ENCODE measurements at regions not wholly inside any gene's neighbourhood (a gene's known extent, or its start where the extent isn't known, plus 50 kb on each side); places are given as distances from the start of the nearest gene placed in this dataset.

- H2AFZ ChIP-seq (ENCODE audit: low read length) = no peak overlapping the region
- no peaks in the 10 kb centered on the region for H3K9me2 ChIP-seq (replicated peaks; ENCODE audit: low read depth, low read length)
- H3K36me3 ChIP-seq (ENCODE audit: insufficient read depth, low read length) = no peaks in the 10 kb centered on the region
- no peaks in the 10 kb centered on the region for H4K20me1 ChIP-seq (ENCODE audit: insufficient read depth, low read length, poor library complexity, severe bottlenecking)
- H3K4me1 ChIP-seq (ENCODE audit: insufficient read depth, low read length, poor library complexity, severe bottlenecking) = no peaks in the 10 kb centered on the region
- TF ChIP-seq EZH2phosphoT487 (IDR thresholded peaks at IDR 0.05; ENCODE audit: borderline replicate concordance) = no peak
- TF ChIP-seq, protein P1, sequence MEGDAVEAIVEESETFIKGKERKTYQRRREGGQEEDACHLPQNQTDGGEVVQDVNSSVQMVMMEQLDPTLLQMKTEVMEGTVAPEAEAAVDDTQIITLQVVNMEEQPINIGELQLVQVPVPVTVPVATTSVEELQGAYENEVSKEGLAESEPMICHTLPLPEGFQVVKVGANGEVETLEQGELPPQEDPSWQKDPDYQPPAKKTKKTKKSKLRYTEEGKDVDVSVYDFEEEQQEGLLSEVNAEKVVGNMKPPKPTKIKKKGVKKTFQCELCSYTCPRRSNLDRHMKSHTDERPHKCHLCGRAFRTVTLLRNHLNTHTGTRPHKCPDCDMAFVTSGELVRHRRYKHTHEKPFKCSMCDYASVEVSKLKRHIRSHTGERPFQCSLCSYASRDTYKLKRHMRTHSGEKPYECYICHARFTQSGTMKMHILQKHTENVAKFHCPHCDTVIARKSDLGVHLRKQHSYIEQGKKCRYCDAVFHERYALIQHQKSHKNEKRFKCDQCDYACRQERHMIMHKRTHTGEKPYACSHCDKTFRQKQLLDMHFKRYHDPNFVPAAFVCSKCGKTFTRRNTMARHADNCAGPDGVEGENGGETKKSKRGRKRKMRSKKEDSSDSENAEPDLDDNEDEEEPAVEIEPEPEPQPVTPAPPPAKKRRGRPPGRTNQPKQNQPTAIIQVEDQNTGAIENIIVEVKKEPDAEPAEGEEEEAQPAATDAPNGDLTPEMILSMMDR (conservative IDR thresholded peaks at IDR 0.05; ENCODE audit: low read length) = peak; percentile 59
- no peak overlapping the region for H3K4me2 ChIP-seq (ENCODE audit: low read depth, low read length, poor library complexity, severe bottlenecking)
- no peaks in the 10 kb centered on the region for H3F3A ChIP-seq (ENCODE audit: low read depth)
- H3K27me3 ChIP-seq (ENCODE audit: insufficient read depth, low read length, poor library complexity, severe bottlenecking) = no peaks in the 10 kb centered on the region
- H3K79me2 ChIP-seq (ENCODE audit: insufficient read depth, low read length) = no peaks in the 10 kb centered on the region
- H3K4me3 ChIP-seq (ENCODE audit: low read length, poor library complexity, severe bottlenecking) = no peak overlapping the region
- H3K9ac ChIP-seq (ENCODE audit: low read depth, low read length, poor library complexity, severe bottlenecking) = no peak overlapping the region
- no peaks in the 10 kb centered on the region for H3K9me3 ChIP-seq (ENCODE audit: insufficient read depth, low read depth, low read length)
Measured at GRCh38 chr3:173221010-173221409, 80.0 kb upstream of the SPATA16 start.

DNA sequence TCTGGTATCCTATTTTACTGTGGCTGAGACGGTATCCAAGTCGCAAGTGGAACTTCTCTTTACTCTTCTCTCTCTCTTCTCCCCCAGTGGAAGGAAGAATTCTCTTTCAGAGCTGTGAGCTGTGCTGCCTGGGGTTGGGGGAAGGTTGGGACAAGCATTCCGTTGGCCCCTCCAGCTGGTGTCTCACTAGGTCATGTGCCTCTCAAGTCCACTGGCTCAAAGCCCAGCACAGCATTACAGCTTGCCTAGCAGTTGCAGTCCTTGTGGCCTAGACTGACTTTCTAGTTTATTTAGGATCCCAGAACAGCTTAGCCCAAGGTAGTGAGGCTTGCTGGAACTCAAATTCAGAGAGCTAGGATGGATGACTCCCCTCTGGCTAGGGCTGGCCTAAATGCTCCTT, 76.1 kb upstream of the SPATA16 start:
- H2AFZ ChIP-seq (ENCODE audit: low read length) = no peak overlapping the region
- H3K27me3 ChIP-seq (ENCODE audit: insufficient read depth, low read length, poor library complexity, severe bottlenecking) = no peaks in the 10 kb centered on the region
- no peak overlapping the region for H3K4me2 ChIP-seq (ENCODE audit: low read depth, low read length, poor library complexity, severe bottlenecking)
- no peaks in the 10 kb centered on the region for H3K36me3 ChIP-seq (ENCODE audit: insufficient read depth, low read length)
- H4K20me1 ChIP-seq (ENCODE audit: insufficient read depth, low read length, poor library complexity, severe bottlenecking) = no peaks in the 10 kb centered on the region
- no peaks in the 10 kb centered on the region for H3K9me2 ChIP-seq (replicated peaks; ENCODE audit: low read depth, low read length)
- TF ChIP-seq, protein P1 (conservative IDR thresholded peaks at IDR 0.05; ENCODE audit: low read length) = no peak
- no peak for TF ChIP-seq EZH2phosphoT487 (IDR thresholded peaks at IDR 0.05; ENCODE audit: borderline replicate concordance)
- H3K4me3 ChIP-seq (ENCODE audit: low read length, poor library complexity, severe bottlenecking) = no peak overlapping the region
- H3F3A ChIP-seq (ENCODE audit: low read depth) = no peaks in the 10 kb centered on the region
- no peaks in the 10 kb centered on the region for H3K4me1 ChIP-seq (ENCODE audit: insufficient read depth, low read length, poor library complexity, severe bottlenecking)
- no peaks in the 10 kb centered on the region for H3K9me3 ChIP-seq (ENCODE audit: insufficient read depth, low read depth, low read length)
- no peaks in the 10 kb centered on the region for H3K79me2 ChIP-seq (ENCODE audit: insufficient read depth, low read length)
- no peak overlapping the region for H3K9ac ChIP-seq (ENCODE audit: low read depth, low read length, poor library complexity, severe bottlenecking)

GRCh38 chr3:173216063-173216462, 75.0 kb upstream of the SPATA16 start:
- H3K9me2 ChIP-seq (replicated peaks; ENCODE audit: low read depth, low read length) = no peaks in the 10 kb centered on the region
- no peak overlapping the region for H3K9ac ChIP-seq (ENCODE audit: low read depth, low read length, poor library complexity, severe bottlenecking)
- no peak for TF ChIP-seq EZH2phosphoT487 (IDR thresholded peaks at IDR 0.05; ENCODE audit: borderline replicate concordance)
- TF ChIP-seq, protein P1 (conservative IDR thresholded peaks at IDR 0.05; ENCODE audit: low read length) = no peak
- H2AFZ ChIP-seq (ENCODE audit: low read length) = no peak overlapping the region
- H3K36me3 ChIP-seq (ENCODE audit: insufficient read depth, low read length) = no peaks in the 10 kb centered on the region
- H3K79me2 ChIP-seq (ENCODE audit: insufficient read depth, low read length) = no peaks in the 10 kb centered on the region
- no peaks in the 10 kb centered on the region for H3K27me3 ChIP-seq (ENCODE audit: insufficient read depth, low read length, poor library complexity, severe bottlenecking)
- no peaks in the 10 kb centered on the region for H3K4me1 ChIP-seq (ENCODE audit: insufficient read depth, low read length, poor library complexity, severe bottlenecking)
- H3K4me2 ChIP-seq (ENCODE audit: low read depth, low read length, poor library complexity, severe bottlenecking) = no peak overlapping the region
- no peak overlapping the region for H3K4me3 ChIP-seq (ENCODE audit: low read length, poor library complexity, severe bottlenecking)
- H4K20me1 ChIP-seq (ENCODE audit: insufficient read depth, low read length, poor library complexity, severe bottlenecking) = no peaks in the 10 kb centered on the region
- H3K9me3 ChIP-seq (ENCODE audit: insufficient read depth, low read depth, low read length) = no peaks in the 10 kb centered on the region
- no peaks in the 10 kb centered on the region for H3F3A ChIP-seq (ENCODE audit: low read depth)
